ENCODE measurements at regions not wholly inside any gene's neighbourhood (a gene's known extent, or its start where the extent isn't known, plus 50 kb on each side); places are given as distances from the start of the nearest gene placed in this dataset.

DNA sequence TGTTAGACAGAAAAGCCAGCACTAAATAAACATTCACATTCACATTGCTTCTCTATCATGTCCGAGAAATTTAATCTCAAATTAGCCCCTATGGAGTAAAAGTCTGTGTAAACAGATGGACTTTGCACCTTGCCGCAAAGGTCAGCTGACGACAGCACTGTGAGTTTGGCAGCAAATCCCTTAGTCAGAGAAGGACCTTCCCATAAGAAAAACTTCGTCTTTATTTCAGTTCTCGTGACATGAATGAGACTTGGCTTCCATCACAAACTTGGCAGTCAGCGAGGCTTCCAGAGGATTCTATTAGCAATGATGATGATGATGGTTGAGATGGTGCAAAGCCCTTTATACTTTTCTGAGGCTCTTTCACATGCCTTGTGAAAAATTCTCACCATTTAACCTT lies 133.7 kb upstream of the IFNGR1 start:
- TF ChIP-seq, protein P1, sequence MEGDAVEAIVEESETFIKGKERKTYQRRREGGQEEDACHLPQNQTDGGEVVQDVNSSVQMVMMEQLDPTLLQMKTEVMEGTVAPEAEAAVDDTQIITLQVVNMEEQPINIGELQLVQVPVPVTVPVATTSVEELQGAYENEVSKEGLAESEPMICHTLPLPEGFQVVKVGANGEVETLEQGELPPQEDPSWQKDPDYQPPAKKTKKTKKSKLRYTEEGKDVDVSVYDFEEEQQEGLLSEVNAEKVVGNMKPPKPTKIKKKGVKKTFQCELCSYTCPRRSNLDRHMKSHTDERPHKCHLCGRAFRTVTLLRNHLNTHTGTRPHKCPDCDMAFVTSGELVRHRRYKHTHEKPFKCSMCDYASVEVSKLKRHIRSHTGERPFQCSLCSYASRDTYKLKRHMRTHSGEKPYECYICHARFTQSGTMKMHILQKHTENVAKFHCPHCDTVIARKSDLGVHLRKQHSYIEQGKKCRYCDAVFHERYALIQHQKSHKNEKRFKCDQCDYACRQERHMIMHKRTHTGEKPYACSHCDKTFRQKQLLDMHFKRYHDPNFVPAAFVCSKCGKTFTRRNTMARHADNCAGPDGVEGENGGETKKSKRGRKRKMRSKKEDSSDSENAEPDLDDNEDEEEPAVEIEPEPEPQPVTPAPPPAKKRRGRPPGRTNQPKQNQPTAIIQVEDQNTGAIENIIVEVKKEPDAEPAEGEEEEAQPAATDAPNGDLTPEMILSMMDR (IDR thresholded peaks at IDR 0.05) = no peak
- TF ChIP-seq, protein P2, sequence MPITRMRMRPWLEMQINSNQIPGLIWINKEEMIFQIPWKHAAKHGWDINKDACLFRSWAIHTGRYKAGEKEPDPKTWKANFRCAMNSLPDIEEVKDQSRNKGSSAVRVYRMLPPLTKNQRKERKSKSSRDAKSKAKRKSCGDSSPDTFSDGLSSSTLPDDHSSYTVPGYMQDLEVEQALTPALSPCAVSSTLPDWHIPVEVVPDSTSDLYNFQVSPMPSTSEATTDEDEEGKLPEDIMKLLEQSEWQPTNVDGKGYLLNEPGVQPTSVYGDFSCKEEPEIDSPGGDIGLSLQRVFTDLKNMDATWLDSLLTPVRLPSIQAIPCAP (CRISPR knock-in tag; IDR thresholded peaks at IDR 0.05) = no peak
- no peak for TF ChIP-seq ELF4 (CRISPR knock-in tag; IDR thresholded peaks at IDR 0.05; ENCODE audit: low read depth)
